Trophoblast cell (in vitro differentiated cells and primary cell): ENCODE measurements at regions not wholly inside any gene's neighbourhood (a gene's known extent, or its start where the extent isn't known, plus 50 kb on each side); places are given as distances from the start of the nearest gene placed in this dataset.

ENCODE experiments used
- DNase-seq, 2 donors: peaks; one replicate each; pipeline ENCODE4 v3.0.0-alpha.2; 2016
- H2AFZ ChIP-seq: 2 replicates; pipeline ENCODE4 v1.6.1; 2013; ENCODE audit warnings: low read length, moderate library complexity, mild to moderate bottlenecking; ENCODE audit not compliant: insufficient read depth, poor library complexity
- H2AK5ac ChIP-seq: 2 replicates; pipeline ENCODE4 v1.6.1; 2013; ENCODE audit warnings: mild to moderate bottlenecking, low read length
- H2BK120ac ChIP-seq: 2 replicates; pipeline ENCODE4 v1.6.1; 2013; ENCODE audit warnings: low read length, mild to moderate bottlenecking, moderate library complexity; ENCODE audit not compliant: insufficient read depth, poor library complexity
- H2BK12ac ChIP-seq: 2 replicates; pipeline ENCODE4 v1.6.1; 2013; ENCODE audit warnings: mild to moderate bottlenecking, low read length, moderate library complexity
- H2BK5ac ChIP-seq: 2 replicates; pipeline ENCODE4 v1.6.1; 2013; ENCODE audit warnings: low read length, low read depth, moderate library complexity, mild to moderate bottlenecking; ENCODE audit not compliant: poor library complexity
- H3K14ac ChIP-seq: 2 replicates; pipeline ENCODE4 v1.6.1; 2013; ENCODE audit warnings: mild to moderate bottlenecking, low read length
- H3K18ac ChIP-seq: 2 replicates; pipeline ENCODE4 v1.6.1; 2013; ENCODE audit warnings: mild to moderate bottlenecking, low read length
- H3K23ac ChIP-seq: 2 replicates; pipeline ENCODE4 v1.6.1; 2013; ENCODE audit warnings: low read length
- H3K27ac ChIP-seq: 2 replicates; pipeline ENCODE4 v1.5.1; 2013; ENCODE audit warnings: low read depth, mild to moderate bottlenecking, inconsistent platforms, low read length, moderate library complexity
- H3K27me3 ChIP-seq: 2 replicates; pipeline ENCODE4 v1.6.1; 2013; ENCODE audit warnings: inconsistent platforms, mild to moderate bottlenecking, low read length, moderate library complexity; ENCODE audit not compliant: insufficient read depth
- H3K36me3 ChIP-seq, 2 experiments: 1 replicate in 1 of 2; 2 replicates in 1 of 2; pipeline ENCODE4 v1.6.1; 2013; ENCODE audit warnings: low read length in 2 of 2, mild to moderate bottlenecking in 2 of 2, moderate library complexity in 1 of 2; ENCODE audit not compliant: insufficient read depth in 2 of 2, control insufficient read depth in 1 of 2
- H3K4ac ChIP-seq: 2 replicates; pipeline ENCODE4 v1.6.1; 2013; ENCODE audit warnings: low read depth, mild to moderate bottlenecking, low read length, moderate library complexity
- H3K4me1 ChIP-seq, 2 experiments: 1 replicate in 1 of 2; 2 replicates in 1 of 2; pipeline ENCODE4 v1.6.1; 2013; ENCODE audit warnings: low read length in 2 of 2, mild to moderate bottlenecking in 2 of 2, moderate library complexity in 1 of 2; ENCODE audit not compliant: insufficient read depth in 2 of 2, control insufficient read depth in 1 of 2
- H3K4me2 ChIP-seq: 2 replicates; pipeline ENCODE4 v1.6.1; 2013; ENCODE audit warnings: inconsistent platforms, mild to moderate bottlenecking, low read length, moderate library complexity
- H3K4me3 ChIP-seq: 2 replicates; pipeline ENCODE4 v1.5.1; 2013; ENCODE audit warnings: mild to moderate bottlenecking, low read depth, low read length, inconsistent platforms
- H3K79me1 ChIP-seq: one replicate; pipeline ENCODE4 v1.6.1; 2013; ENCODE audit warnings: low read length
- H3K79me2 ChIP-seq: 2 replicates; pipeline ENCODE4 v1.6.1; 2013; ENCODE audit warnings: low read length, mild to moderate bottlenecking; ENCODE audit not compliant: control insufficient read depth, insufficient read depth, poor library complexity
- H3K9ac ChIP-seq: 2 replicates; pipeline ENCODE4 v1.6.1; 2013; ENCODE audit warnings: mild to moderate bottlenecking, low read length
- H3K9me3 ChIP-seq: 2 replicates; pipeline ENCODE4 v1.6.1; 2013; ENCODE audit warnings: low read depth, mild to moderate bottlenecking, control low read depth, inconsistent platforms, low read length; ENCODE audit not compliant: insufficient read depth
- H4K12ac ChIP-seq: 2 replicates; pipeline ENCODE4 v1.6.1; 2013; ENCODE audit warnings: low read depth, mild to moderate bottlenecking, low read length, moderate library complexity
- H4K8ac ChIP-seq: 2 replicates; pipeline ENCODE4 v1.6.1; 2013; ENCODE audit warnings: low read depth, mild to moderate bottlenecking, low read length, moderate library complexity
- H4K91ac ChIP-seq: one replicate; pipeline ENCODE4 v1.6.1; 2013; ENCODE audit warnings: low read depth, mild to moderate bottlenecking, low read length, moderate library complexity
- WGBS: extraction: QIAGEN DNeasy Blood & Tissue Kit; methylation state at CpG from one replicate; pipeline ENCODE4 v1.1.7; 2013; ENCODE audit warnings: missing lambda C conversion rate; ENCODE audit not compliant: insufficient read length, insufficient coverage; ENCODE audit errors: extremely low coverage; 5-methylcytosine and 5-hydroxymethylcytosine counted together

GRCh38 chr6:139904568-139904967, 530.1 kb upstream of the CITED2 start:
- Histone ChIP-seq H3K23ac (no peak overlapping the region), H3K27ac (no peak overlapping the region), H3K9me3 (no peaks in the 10 kb centered on the region), H3K9ac (no peak overlapping the region), H3K4me2 (no peak overlapping the region), H4K8ac (no peak overlapping the region), H3K4me3 (no peak overlapping the region), H3K36me3 (no peaks in the 10 kb centered on the region), H3K14ac (no peak overlapping the region), H2BK5ac (no peak overlapping the region), H2AK5ac (no peak overlapping the region), H3K4ac (no peak overlapping the region), H4K12ac (no peak overlapping the region), H3K27me3 (no peaks in the 10 kb centered on the region), H3K4me1 (no peaks in the 10 kb centered on the region), H3K79me1 (no peaks in the 10 kb centered on the region), H3K18ac (no peak overlapping the region), H4K91ac (no peak overlapping the region), H3K79me2 (no peaks in the 10 kb centered on the region), H2AFZ (no peak overlapping the region), H2BK12ac (no peak overlapping the region), H2BK120ac (no peak overlapping the region)
- no CpG with 5 or more reads among the region's 1 CpG for WGBS
- no peak for DNase-seq

GRCh38 chr6:139904158-139904533, 529.7 kb upstream of the CITED2 start:
- H3K27me3 ChIP-seq: no peaks in the 10 kb centered on the region
- no peaks in the 10 kb centered on the region for H3K79me2 ChIP-seq
- no peak overlapping the region for H3K14ac ChIP-seq
- no peak overlapping the region for H2BK120ac ChIP-seq
- H2BK12ac ChIP-seq: no peak overlapping the region
- H3K4me1 ChIP-seq: no peaks in the 10 kb centered on the region
- H3K4me3 ChIP-seq: no peak overlapping the region
- H3K36me3 ChIP-seq: no peaks in the 10 kb centered on the region
- H3K18ac ChIP-seq: no peak overlapping the region
- no peak overlapping the region for H3K4ac ChIP-seq
- H4K8ac ChIP-seq: no peak overlapping the region
- no peak overlapping the region for H3K27ac ChIP-seq
- no peak overlapping the region for H3K4me2 ChIP-seq
- no peak overlapping the region for H3K9ac ChIP-seq
- DNase-seq: no peak
- no peaks in the 10 kb centered on the region for H3K79me1 ChIP-seq
- H4K12ac ChIP-seq: no peak overlapping the region
- H3K9me3 ChIP-seq: no peaks in the 10 kb centered on the region
- no peak overlapping the region for H4K91ac ChIP-seq
- no peak overlapping the region for H2AFZ ChIP-seq
- no peak overlapping the region for H3K23ac ChIP-seq
- no peak overlapping the region for H2AK5ac ChIP-seq
- no peak overlapping the region for H2BK5ac ChIP-seq

- WGBS: no CpG with 5 or more reads among the region's 2 CpGs
- H4K8ac ChIP-seq: no peak overlapping the region
Observed at GRCh38 chr6:139903411-139904157, 529.1 kb upstream of the CITED2 start.

GRCh38 chr6:139895205-139895793, 520.9 kb upstream of the CITED2 start:
- WGBS: no CpG with 5 or more reads among the region's 1 CpG
- H3K4me3 ChIP-seq: no peak overlapping the region
- no peak overlapping the region for H4K12ac ChIP-seq
- H3K27me3 ChIP-seq: no peaks in the 10 kb centered on the region
- no peaks in the 10 kb centered on the region for H3K9me3 ChIP-seq
- no peak overlapping the region for H2BK5ac ChIP-seq
- no peak overlapping the region for H3K27ac ChIP-seq
- no peaks in the 10 kb centered on the region for H3K4me1 ChIP-seq
- H2BK120ac ChIP-seq: no peak overlapping the region
- DNase-seq: no peak
- no peak overlapping the region for H4K91ac ChIP-seq
- H3K4ac ChIP-seq: no peak overlapping the region
- H2AFZ ChIP-seq: no peak overlapping the region
- H3K4me2 ChIP-seq: no peak overlapping the region
- no peaks in the 10 kb centered on the region for H3K79me2 ChIP-seq
- no peak overlapping the region for H2AK5ac ChIP-seq
- H3K79me1 ChIP-seq: no peaks in the 10 kb centered on the region
- no peak overlapping the region for H3K23ac ChIP-seq
- no peak overlapping the region for H3K9ac ChIP-seq
- no peak overlapping the region for H3K14ac ChIP-seq
- no peak overlapping the region for H3K18ac ChIP-seq
- no peak overlapping the region for H4K8ac ChIP-seq
- H3K36me3 ChIP-seq: no peaks in the 10 kb centered on the region
- no peak overlapping the region for H2BK12ac ChIP-seq

More at GRCh38 chr6:139903411-139904157, 529.1 kb upstream of the CITED2 start:
- no peaks in the 10 kb centered on the region for H3K79me2 ChIP-seq
- no peak overlapping the region for H3K4me3 ChIP-seq
- H3K14ac ChIP-seq: no peak overlapping the region
- DNase-seq: no peak
- H2BK5ac ChIP-seq: no peak overlapping the region
- H4K12ac ChIP-seq: no peak overlapping the region
- no peak overlapping the region for H4K91ac ChIP-seq
- no peak overlapping the region for H2BK120ac ChIP-seq
- H3K9me3 ChIP-seq: no peaks in the 10 kb centered on the region
- no peak overlapping the region for H3K9ac ChIP-seq
- no peak overlapping the region for H3K23ac ChIP-seq
- H2AK5ac ChIP-seq: no peak overlapping the region
- H3K4ac ChIP-seq: no peak overlapping the region
- no peaks in the 10 kb centered on the region for H3K79me1 ChIP-seq
- no peaks in the 10 kb centered on the region for H3K27me3 ChIP-seq
- H3K4me2 ChIP-seq: no peak overlapping the region
- no peak overlapping the region for H2BK12ac ChIP-seq
- no peak overlapping the region for H3K18ac ChIP-seq
- no peak overlapping the region for H2AFZ ChIP-seq
- no peak overlapping the region for H3K27ac ChIP-seq
- H3K36me3 ChIP-seq: no peaks in the 10 kb centered on the region
- H3K4me1 ChIP-seq: no peaks in the 10 kb centered on the region
